Mesenchymal stem cell (in vitro differentiated cells and primary cell): ENCODE measurements at regions not wholly inside any gene's neighbourhood (a gene's known extent, or its start where the extent isn't known, plus 50 kb on each side); places are given as distances from the start of the nearest gene placed in this dataset.
"Not testable (repeated sequence)": the region's sequence is repeated elsewhere in the genome, so short reads cannot be mapped to it uniquely, and the experiment has no call there.

Experiments
- DNase-seq: peaks from one replicate; pipeline ENCODE4 v3.0.0-alpha.2; 2013
- H2AFZ ChIP-seq: one replicate; pipeline ENCODE4 v1.6.1; 2013; ENCODE audit warnings: low read depth, mild to moderate bottlenecking, control low read depth, inconsistent platforms, low read length, moderate library complexity
- H2AK5ac ChIP-seq: 2 replicates; pipeline ENCODE4 v1.6.1; 2013; ENCODE audit warnings: low read length, moderate library complexity, mild to moderate bottlenecking, inconsistent platforms; ENCODE audit not compliant: severe bottlenecking
- H2BK120ac ChIP-seq: one replicate; pipeline ENCODE4 v1.6.1; 2013; ENCODE audit warnings: low read depth, mild to moderate bottlenecking, inconsistent platforms, low read length, moderate library complexity
- H2BK12ac ChIP-seq, 2 experiments: one replicate each; pipeline ENCODE4 v1.6.1; 2013; ENCODE audit warnings: inconsistent platforms in 2 of 2, low read length in 2 of 2, mild to moderate bottlenecking in 2 of 2, moderate library complexity in 2 of 2, control low read depth in 1 of 2
- H2BK15ac ChIP-seq: one replicate; pipeline ENCODE4 v1.6.1; 2013; ENCODE audit warnings: mild to moderate bottlenecking, low read depth, inconsistent platforms; ENCODE audit not compliant: poor library complexity, severe bottlenecking
- H2BK5ac ChIP-seq: 2 replicates; pipeline ENCODE4 v1.6.1; 2013; ENCODE audit warnings: low read depth, mild to moderate bottlenecking, low read length, control low read depth, inconsistent platforms; ENCODE audit not compliant: poor library complexity, severe bottlenecking
- H3K14ac ChIP-seq, 2 experiments: one replicate each; pipeline ENCODE4 v1.6.1; 2013; ENCODE audit warnings: inconsistent platforms in 2 of 2, low read length in 2 of 2, control low read depth in 1 of 2, mild to moderate bottlenecking in 1 of 2, moderate library complexity in 1 of 2
- H3K18ac ChIP-seq, 2 experiments: one replicate each; pipeline ENCODE4 v1.6.1; 2013; ENCODE audit warnings: inconsistent platforms in 2 of 2, low read length in 2 of 2, control low read depth in 1 of 2, low read depth in 1 of 2, mild to moderate bottlenecking in 1 of 2
- H3K23ac ChIP-seq, 2 experiments: one replicate each; pipeline ENCODE4 v1.6.1; 2013; ENCODE audit warnings: inconsistent platforms in 2 of 2, low read length in 2 of 2, mild to moderate bottlenecking in 2 of 2, moderate library complexity in 2 of 2, control low read depth in 1 of 2
- H3K27ac ChIP-seq: 2 replicates; pipeline ENCODE4 v1.5.1; 2013; ENCODE audit warnings: mild to moderate bottlenecking, moderate library complexity, low read length, control low read depth, inconsistent platforms; ENCODE audit not compliant: poor library complexity, severe bottlenecking
- H3K27me3 ChIP-seq, 2 experiments: 2 replicates each; pipeline versions ENCODE4 v1.6.1 to v1.7.0; 2013; ENCODE audit warnings: low read length in 2 of 2, mild to moderate bottlenecking in 2 of 2, moderate library complexity in 2 of 2, control low read depth in 1 of 2, inconsistent platforms in 1 of 2; ENCODE audit not compliant: control insufficient read depth in 1 of 2, insufficient read depth in 1 of 2
- H3K36me3 ChIP-seq, 2 experiments: 2 replicates each; pipeline versions ENCODE4 v1.6.1 to v1.7.0; 2013; ENCODE audit warnings: low read length in 2 of 2, control low read depth in 1 of 2, inconsistent platforms in 1 of 2, low read depth in 1 of 2, mild to moderate bottlenecking in 1 of 2; ENCODE audit not compliant: insufficient read depth in 2 of 2, control insufficient read depth in 1 of 2
- H3K4ac ChIP-seq, 2 experiments: one replicate each; pipeline ENCODE4 v1.6.1; 2013; ENCODE audit warnings: inconsistent platforms in 2 of 2, low read length in 2 of 2, mild to moderate bottlenecking in 2 of 2, moderate library complexity in 2 of 2, control low read depth in 1 of 2, low read depth in 1 of 2
- H3K4me1 ChIP-seq: 2 replicates; pipeline ENCODE4 v1.6.1; 2013; ENCODE audit warnings: low read depth, low read length, control low read depth; ENCODE audit not compliant: control insufficient read depth, insufficient read depth
- H3K4me2 ChIP-seq: 2 replicates; pipeline ENCODE4 v1.6.1; 2013; ENCODE audit warnings: low read length, mild to moderate bottlenecking, inconsistent platforms; ENCODE audit not compliant: poor library complexity, severe bottlenecking
- H3K4me3 ChIP-seq, 2 experiments: 2 replicates each; pipeline versions ENCODE4 v1.5.1 to v1.7.0; 2013; ENCODE audit warnings: low read length in 2 of 2, mild to moderate bottlenecking in 2 of 2, control low read depth in 1 of 2, low read depth in 1 of 2; ENCODE audit not compliant: insufficient read depth in 1 of 2
- H3K79me1 ChIP-seq: replicated peaks from 2 replicates; pipeline ENCODE4 v1.6.1; 2013; ENCODE audit warnings: mild to moderate bottlenecking, control low read depth, low read length, inconsistent platforms; ENCODE audit not compliant: poor library complexity, severe bottlenecking
- H3K9ac ChIP-seq: 2 replicates; pipeline ENCODE4 v1.7.0; 2013; ENCODE audit warnings: mild to moderate bottlenecking, low read length, moderate library complexity
- H3K9me3 ChIP-seq: 2 replicates; pipeline ENCODE4 v1.7.0; 2013; ENCODE audit warnings: mild to moderate bottlenecking, low read length; ENCODE audit not compliant: control insufficient read depth
- H4K8ac ChIP-seq: one replicate; pipeline ENCODE4 v1.6.1; 2013; ENCODE audit warnings: inconsistent platforms, mild to moderate bottlenecking, low read length, moderate library complexity
- H4K91ac ChIP-seq: one replicate; pipeline ENCODE4 v1.6.1; 2013; ENCODE audit warnings: mild to moderate bottlenecking, low read length, inconsistent platforms
- WGBS: methylation state at CpG from one replicate; pipeline ENCODE4 v1.1.7; 2013; ENCODE audit warnings: mixed read lengths; 5-methylcytosine and 5-hydroxymethylcytosine counted together

- not testable (repeated sequence) for H3K36me3 ChIP-seq, H4K91ac ChIP-seq, H2BK12ac ChIP-seq, H3K4me3 ChIP-seq, H3K18ac ChIP-seq, H3K4ac ChIP-seq, H2BK120ac ChIP-seq, H3K4me1 ChIP-seq, H4K8ac ChIP-seq, H2BK15ac ChIP-seq, H3K27ac ChIP-seq, H3K79me1 ChIP-seq, H3K9ac ChIP-seq, H3K9me3 ChIP-seq, H3K14ac ChIP-seq, H3K23ac ChIP-seq, H3K27me3 ChIP-seq, DNase-seq, H2BK5ac ChIP-seq, H2AFZ ChIP-seq, H3K4me2 ChIP-seq, H2AK5ac ChIP-seq
- WGBS = 84% methylated on average over 4 of the region's 6 CpGs
Measured at GRCh38 chr4:68720723-68721122, 50.3 kb upstream of the UGT2B15 start.

GRCh38 chr4:68724426-68724825 is 54.0 kb upstream of the UGT2B15 start:
- no peak overlapping the region for H3K14ac ChIP-seq
- no peak overlapping the region for H4K8ac ChIP-seq
- WGBS = 90% methylated on average over 7 of the region's 7 CpGs
- H3K4me1 ChIP-seq = no peaks in the 10 kb centered on the region
- no peak overlapping the region for H2BK5ac ChIP-seq
- no peak overlapping the region for H4K91ac ChIP-seq
- H3K9me3 ChIP-seq = no peaks in the 10 kb centered on the region
- H2AK5ac ChIP-seq = no peak overlapping the region
- H3K79me1 ChIP-seq = no peaks in the 10 kb centered on the region
- H2BK12ac ChIP-seq = no peak overlapping the region
- no peak overlapping the region for H2BK15ac ChIP-seq
- no peak for DNase-seq
- no peak overlapping the region for H3K4me2 ChIP-seq
- H3K23ac ChIP-seq = no peak overlapping the region
- H2BK120ac ChIP-seq = no peak overlapping the region
- H3K27me3 ChIP-seq = no peaks in the 10 kb centered on the region
- no peak overlapping the region for H3K27ac ChIP-seq
- H2AFZ ChIP-seq = no peak overlapping the region
- H3K18ac ChIP-seq = no peak overlapping the region
- H3K4me3 ChIP-seq = no peak overlapping the region
- H3K9ac ChIP-seq = no peak overlapping the region
- H3K4ac ChIP-seq = no peak overlapping the region
- H3K36me3 ChIP-seq = no peaks in the 10 kb centered on the region

- Histone ChIP-seq H3K23ac (peak overlapping the region in 1 of 2 experiments; percentile 9), H2BK12ac (no peak overlapping the region), H3K4me1 (no peaks in the 10 kb centered on the region), H3K79me1 (no peaks in the 10 kb centered on the region), H2BK120ac (no peak overlapping the region), H3K9me3 (no peaks in the 10 kb centered on the region), H3K4ac (no peak overlapping the region), H4K8ac (no peak overlapping the region), H2BK15ac (no peak overlapping the region), H3K4me2 (no peak overlapping the region), H4K91ac (no peak overlapping the region), H2BK5ac (no peak overlapping the region), H2AFZ (no peak overlapping the region), H3K4me3 (no peak overlapping the region), H3K36me3 (no peaks in the 10 kb centered on the region), H3K9ac (no peak overlapping the region), H3K27ac (no peak overlapping the region), H3K18ac (no peak overlapping the region), H3K14ac (no peak overlapping the region), H2AK5ac (no peak overlapping the region), H3K27me3 (no peaks in the 10 kb centered on the region)
- no peak for DNase-seq
- 84% methylated on average over 9 of the region's 12 CpGs for WGBS
Measured at GRCh38 chr4:68724922-68725321, 54.5 kb upstream of the UGT2B15 start.

- no peaks in the 10 kb centered on the region for H3K79me1 ChIP-seq
- peaks cover 3% of the 10 kb centered on the region for H3K4me1 ChIP-seq
- no peak overlapping the region for H3K18ac ChIP-seq
- WGBS = 97% methylated on average over 2 of the region's 5 CpGs
- no peak overlapping the region for H2BK120ac ChIP-seq
- H3K4me3 ChIP-seq = no peak overlapping the region
- H3K9ac ChIP-seq = no peak overlapping the region
- no peaks in the 10 kb centered on the region for H3K36me3 ChIP-seq
- peak overlapping the region; percentile 23 for H3K27ac ChIP-seq
- no peak overlapping the region for H2AFZ ChIP-seq
- no peak overlapping the region for H2AK5ac ChIP-seq
- no peaks in the 10 kb centered on the region for H3K27me3 ChIP-seq
- no peak overlapping the region for H4K91ac ChIP-seq
- no peak overlapping the region for H2BK12ac ChIP-seq
- H3K9me3 ChIP-seq = no peaks in the 10 kb centered on the region
- H2BK15ac ChIP-seq = no peak overlapping the region
- H3K4ac ChIP-seq = no peak overlapping the region
- no peak overlapping the region for H3K14ac ChIP-seq
- no peak for DNase-seq
- H3K4me2 ChIP-seq = no peak overlapping the region
- H3K23ac ChIP-seq = no peak overlapping the region
- no peak overlapping the region for H2BK5ac ChIP-seq
- no peak overlapping the region for H4K8ac ChIP-seq
Measured at GRCh38 chr4:68732653-68733466, 62.4 kb upstream of the UGT2B15 start.
